Left ventricle myocardium superior (tissue), 1 donor: ENCODE measurements at regions not wholly inside any gene's neighbourhood (a gene's known extent, or its start where the extent isn't known, plus 50 kb on each side); places are given as distances from the start of the nearest gene placed in this dataset.

Experiments used
- ATAC-seq: fragments of 200-7000 bp; cut with Tn5 transposase; one replicate; pipeline ENCODE4 v1.9.1; 2020; ENCODE audit warnings: mild to moderate bottlenecking, moderate library complexity
- DNase-seq: peaks from one replicate; pipeline ENCODE4 v3.0.0-alpha.2; 2020
- intact Hi-C: fragments of 100-400 bp; cut with micrococcal nuclease; formaldehyde crosslinking; loops from one replicate; pipeline ENCODE4 v1.11.0; 2022
- donor health status: DM: no; HTN: yes; CAD: no; lungs with severe emphysema.

- intact Hi-C loops: loop anchor here (5.0 kb wide), 1 partner anchor 934 kb away; no protein-coding TSS in a partner anchor
- ATAC-seq (no peak), DNase-seq (no peak)
These were observed 413.3 kb downstream of the PRDM2 start for GRCh38 chr1:14113271-14113670.

DNA sequence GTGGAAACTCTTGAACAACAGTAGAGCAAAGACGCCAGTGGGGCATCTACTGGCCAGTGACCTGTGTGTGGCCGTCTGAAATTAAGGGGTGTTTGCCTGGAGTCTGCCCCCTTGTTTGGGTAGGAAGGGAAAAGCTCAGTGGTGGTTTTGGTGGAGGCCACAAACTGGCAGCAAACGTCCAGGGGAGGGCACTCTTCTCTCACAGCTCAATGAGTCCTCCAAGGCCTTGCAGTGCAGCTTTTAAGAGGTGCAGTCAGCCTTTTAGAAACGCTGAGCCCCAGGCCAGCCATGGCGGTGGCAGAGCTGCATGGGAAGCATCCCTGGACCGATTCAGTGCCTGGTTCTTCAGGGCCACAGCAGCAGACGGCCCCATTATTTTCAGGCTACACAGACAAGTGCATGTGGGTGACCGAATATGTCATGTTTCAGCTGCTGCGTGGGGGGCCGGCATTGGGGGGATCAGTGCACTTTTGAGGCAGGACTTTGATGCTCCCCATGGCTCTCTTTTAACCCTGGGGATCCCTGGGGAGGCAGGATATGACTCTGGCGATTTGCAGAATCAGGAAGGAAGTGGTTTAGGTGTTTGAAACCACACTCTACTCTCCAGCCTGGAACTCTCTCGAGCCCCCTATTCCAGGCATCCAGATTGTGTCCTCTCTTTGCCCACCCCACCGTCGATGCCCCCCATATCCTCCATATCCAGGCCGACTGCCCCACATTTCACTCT lies 414.0 kb downstream of the PRDM2 start:
- ATAC-seq (peak; percentile 75), DNase-seq (peak; percentile 58)
- intact Hi-C loops: loop anchor here (5.0 kb wide), 1 partner anchor 933 kb away; no protein-coding TSS in a partner anchor

GRCh38 chr1:14115976-14116375 lies 416.0 kb downstream of the PRDM2 start:
- intact Hi-C loops: loop anchor here (5.0 kb wide), 1 partner anchor 616 kb away; no protein-coding TSS in a partner anchor
- ATAC-seq (no peak), DNase-seq (no peak)

DNA sequence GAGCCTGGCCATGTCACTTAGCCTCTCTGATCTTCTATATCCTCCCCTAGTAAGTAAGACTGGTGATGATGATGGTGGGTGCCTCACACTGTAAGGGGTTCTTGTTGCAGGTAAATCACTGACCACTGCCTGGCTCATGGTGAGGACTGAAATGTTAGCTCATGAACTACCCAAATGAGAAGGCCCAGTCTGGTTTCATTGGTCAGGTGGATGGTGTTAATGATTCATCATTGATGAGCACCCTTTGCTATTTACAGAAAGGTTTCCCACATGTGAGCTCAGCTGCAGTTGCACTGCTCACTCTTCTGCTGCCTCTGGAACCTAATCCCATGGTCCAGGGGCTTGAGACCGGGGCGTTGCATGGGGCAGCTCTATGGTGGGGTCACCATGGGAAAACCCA lies 417.7 kb downstream of the PRDM2 start:
- intact Hi-C loops: loop anchor here (5.0 kb wide), 1 partner anchor 615 kb away; no protein-coding TSS in a partner anchor
- ATAC-seq: no peak
- DNase-seq: no peak

DNA sequence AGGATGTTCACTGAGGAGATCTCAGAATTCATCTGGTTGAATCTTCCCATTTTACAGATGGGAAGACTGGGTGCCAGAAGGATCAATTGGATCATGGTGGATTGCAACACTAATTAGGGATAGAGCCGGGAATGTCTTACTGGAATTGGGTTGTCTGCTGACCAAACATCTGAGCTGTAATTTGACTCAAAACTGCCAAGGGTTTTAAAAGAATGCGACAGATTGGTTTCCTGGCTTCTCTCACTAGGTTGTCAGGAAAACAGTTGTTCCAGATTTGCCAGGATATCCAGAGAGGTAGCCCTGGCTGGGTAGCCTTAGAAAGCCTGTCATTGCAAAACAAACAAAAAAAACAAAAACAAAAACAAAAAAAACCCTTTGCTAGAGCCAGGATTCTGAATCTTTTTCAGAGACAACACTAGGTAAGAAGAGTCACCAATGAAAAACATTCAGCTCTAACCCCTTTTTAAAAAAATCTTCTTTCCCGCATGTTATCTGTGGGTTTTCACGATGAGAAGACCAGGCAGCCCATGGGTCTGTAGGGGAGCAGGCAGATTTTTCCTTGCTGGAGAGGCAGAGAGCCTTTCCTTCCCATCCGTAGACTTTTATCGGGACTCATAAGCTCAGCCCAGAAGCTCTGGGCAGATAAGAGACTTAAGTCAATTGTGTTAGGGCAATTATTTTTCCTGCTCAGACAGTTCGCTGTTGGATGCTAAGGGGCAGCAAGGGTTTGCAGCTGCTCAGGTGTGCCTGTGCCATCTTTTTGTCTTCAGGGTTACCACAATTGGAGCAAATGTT lies 418.9 kb downstream of the PRDM2 start:
- intact Hi-C loops: loop anchor here (5.0 kb wide), 1 partner anchor 613 kb away; no protein-coding TSS in a partner anchor
- no peak for DNase-seq
- ATAC-seq: no peak

DNA sequence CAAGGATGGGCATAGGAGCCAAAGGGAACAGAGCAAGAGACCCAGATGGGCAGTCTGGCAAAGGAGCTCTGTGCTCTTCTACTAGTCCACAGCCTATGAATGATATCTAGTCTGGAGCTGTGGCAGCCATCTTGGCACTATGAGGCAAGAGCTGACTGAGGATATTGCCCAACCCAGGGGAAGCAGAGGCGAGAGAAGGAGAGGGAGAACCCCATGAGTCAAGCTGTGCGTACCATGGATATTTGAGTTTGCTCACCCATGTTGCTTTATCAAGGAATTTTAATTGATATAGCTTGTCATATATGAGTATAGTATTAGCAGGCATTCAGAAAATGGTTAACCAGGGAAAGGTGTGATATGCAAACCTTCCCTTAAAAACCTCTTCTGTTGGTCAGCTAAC lies 420.9 kb downstream of the PRDM2 start:
- ATAC-seq (no peak), DNase-seq (no peak)
- intact Hi-C loops: no loop called here

DNA sequence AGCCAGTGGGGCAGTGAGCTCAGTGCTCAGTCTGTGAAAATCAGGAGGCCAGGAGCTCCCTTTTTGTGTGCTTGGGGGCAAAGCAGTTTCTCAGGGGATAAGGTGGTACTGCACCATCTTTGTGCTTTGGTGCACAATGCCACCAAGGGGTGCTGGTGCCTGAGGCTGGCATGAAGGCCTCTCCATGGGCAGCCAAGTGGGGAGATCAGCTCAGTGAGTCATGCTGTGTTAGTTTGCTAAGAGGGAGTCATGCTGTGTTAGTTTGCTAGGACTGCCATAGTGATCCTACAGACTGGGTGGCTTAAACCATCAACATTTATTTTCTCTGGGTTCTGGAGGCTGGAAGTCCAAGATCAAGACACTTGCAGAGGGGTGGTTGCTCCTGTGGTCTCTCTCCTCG lies 428.1 kb downstream of the PRDM2 start:
- intact Hi-C loops: no loop called here
- ATAC-seq (no peak), DNase-seq (no peak)

DNA sequence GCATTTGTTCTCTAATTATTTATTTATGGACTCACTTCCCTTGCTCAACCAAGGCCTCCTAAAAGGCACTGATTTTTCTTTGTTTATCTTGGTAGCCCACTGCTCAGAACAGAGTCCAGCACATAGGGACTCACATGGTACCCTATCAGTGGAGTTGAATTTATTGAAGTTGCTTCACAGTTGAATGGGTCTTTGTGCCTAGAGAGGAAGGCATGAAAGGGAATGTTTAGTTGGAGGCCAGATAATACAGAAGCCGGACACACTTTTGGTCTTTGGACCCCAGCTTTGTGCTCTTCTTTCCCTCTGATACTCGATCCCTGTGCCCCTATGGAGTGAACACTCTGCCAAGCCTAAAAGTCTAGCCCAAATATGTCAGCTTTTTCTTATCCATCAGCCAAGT lies 429.0 kb downstream of the PRDM2 start:
- DNase-seq (no peak), ATAC-seq (no peak)
- intact Hi-C loops: no loop called here

DNA sequence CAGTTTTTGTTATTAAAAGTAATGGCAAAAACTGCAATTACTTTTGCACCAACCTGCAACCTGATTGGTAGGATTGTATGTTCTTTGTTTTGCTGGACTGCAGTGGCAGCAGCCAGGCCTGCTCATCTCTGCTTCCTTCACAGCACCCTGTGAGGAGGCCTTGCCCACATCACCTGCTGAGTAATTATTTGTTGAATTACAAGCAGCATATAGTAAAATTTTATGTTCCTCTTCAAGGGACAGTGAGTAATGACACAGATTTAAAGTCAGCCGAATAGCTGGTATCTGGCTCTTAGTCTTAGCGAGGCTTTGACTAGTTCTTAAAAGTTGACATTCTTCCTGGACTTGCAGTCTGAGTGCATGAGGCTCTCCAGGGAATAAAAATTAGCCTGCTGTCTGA lies 435.1 kb downstream of the PRDM2 start:
- intact Hi-C loops: no loop called here
- DNase-seq: no peak
- no peak for ATAC-seq

GRCh38 chr1:14136152-14136763 lies 436.3 kb downstream of the PRDM2 start:
- intact Hi-C loops: no loop called here
- ATAC-seq (no peak), DNase-seq (no peak)

DNA sequence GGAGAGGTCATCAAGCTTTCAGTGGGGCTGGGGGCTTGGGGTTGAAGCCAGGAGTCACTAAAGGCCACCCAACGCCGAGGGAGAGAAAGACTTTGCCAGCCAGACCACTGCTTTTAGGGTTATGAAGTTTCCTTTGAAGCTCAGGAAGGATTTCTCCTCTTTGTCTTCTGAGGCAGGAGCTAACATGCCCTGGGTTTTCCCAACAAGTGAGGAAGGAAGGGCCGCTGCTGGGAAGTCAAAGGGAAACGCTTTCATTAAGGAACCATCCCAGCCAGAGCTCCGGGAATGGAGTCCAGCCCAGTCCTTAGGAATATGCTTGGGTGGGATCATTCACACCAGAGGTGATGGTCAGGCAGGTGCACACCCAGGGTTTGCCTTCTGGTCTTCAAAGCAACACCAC lies 436.9 kb downstream of the PRDM2 start:
- intact Hi-C loops: no loop called here
- no peak for ATAC-seq
- no peak for DNase-seq

- DNase-seq: no peak
- ATAC-seq: no peak
- intact Hi-C loops: no loop called here
These were observed 437.6 kb downstream of the PRDM2 start for GRCh38 chr1:14137411-14138134.

DNA sequence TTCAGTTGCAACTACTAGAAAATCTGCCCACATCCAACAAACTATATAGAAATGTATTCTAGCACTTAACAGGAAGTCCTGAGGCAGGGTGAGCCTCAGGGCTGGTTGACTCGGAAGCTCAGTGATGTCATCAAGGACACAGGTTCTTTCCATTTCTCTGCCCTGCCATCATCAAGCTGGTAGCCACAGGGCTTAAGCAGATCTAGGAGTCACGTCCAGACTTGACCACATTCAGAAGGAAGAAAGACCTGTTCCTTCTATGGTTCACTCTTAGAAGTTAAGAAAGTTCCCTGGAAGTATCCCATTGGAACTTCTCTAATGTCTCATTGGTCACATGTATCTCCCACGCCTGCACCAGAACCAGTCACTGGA lies 438.1 kb downstream of the PRDM2 start:
- ATAC-seq (no peak), DNase-seq (no peak)
- intact Hi-C loops: no loop called here

GRCh38 chr1:14138687-14139086 lies 438.7 kb downstream of the PRDM2 start:
- no peak for ATAC-seq
- no peak for DNase-seq
- intact Hi-C loops: no loop called here

- intact Hi-C loops: no loop called here
- ATAC-seq: peak; percentile 96
These were observed 440.9 kb downstream of the PRDM2 start for GRCh38 chr1:14140831-14141401.

DNA sequence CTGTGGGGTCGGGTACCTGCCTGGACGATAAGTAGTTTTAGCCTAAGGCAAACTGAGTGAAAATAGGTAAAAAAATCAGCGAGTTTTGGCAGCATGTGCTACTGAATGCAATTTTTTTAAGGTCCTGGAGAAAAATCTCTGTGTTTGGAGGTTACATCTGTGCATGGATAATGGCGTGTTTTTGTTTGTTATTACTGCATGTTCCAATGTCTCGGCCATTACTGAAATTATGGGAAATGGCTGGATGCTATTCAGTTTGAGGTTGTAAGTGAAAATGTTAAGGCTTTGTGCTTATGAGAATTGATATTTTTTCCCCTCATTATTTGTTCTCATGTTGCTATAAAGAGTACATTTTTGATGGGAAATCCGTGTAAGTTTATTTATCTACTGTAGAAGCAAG lies 441.7 kb downstream of the PRDM2 start:
- no peak for DNase-seq
- intact Hi-C loops: no loop called here
- ATAC-seq: no peak

More at GRCh38 chr1:14140831-14141401, 440.9 kb downstream of the PRDM2 start:
- DNase-seq: peak; percentile 86

GRCh38 chr1:14142397-14143100 lies 442.6 kb downstream of the PRDM2 start:
- intact Hi-C loops: no loop called here

GRCh38 chr1:14143777-14144176 lies 443.8 kb downstream of the PRDM2 start:
- ATAC-seq: no peak
- intact Hi-C loops: no loop called here
- DNase-seq: no peak

More at GRCh38 chr1:14142397-14143100, 442.6 kb downstream of the PRDM2 start:
- DNase-seq (no peak), ATAC-seq (peak; percentile 56)
